ENCODE measurements at regions not wholly inside any gene's neighbourhood (a gene's known extent, or its start where the extent isn't known, plus 50 kb on each side); places are given as distances from the start of the nearest gene placed in this dataset.
A peak's percentile ranks its signal among the peaks of the same experiment; 100 is the strongest.

DNA sequence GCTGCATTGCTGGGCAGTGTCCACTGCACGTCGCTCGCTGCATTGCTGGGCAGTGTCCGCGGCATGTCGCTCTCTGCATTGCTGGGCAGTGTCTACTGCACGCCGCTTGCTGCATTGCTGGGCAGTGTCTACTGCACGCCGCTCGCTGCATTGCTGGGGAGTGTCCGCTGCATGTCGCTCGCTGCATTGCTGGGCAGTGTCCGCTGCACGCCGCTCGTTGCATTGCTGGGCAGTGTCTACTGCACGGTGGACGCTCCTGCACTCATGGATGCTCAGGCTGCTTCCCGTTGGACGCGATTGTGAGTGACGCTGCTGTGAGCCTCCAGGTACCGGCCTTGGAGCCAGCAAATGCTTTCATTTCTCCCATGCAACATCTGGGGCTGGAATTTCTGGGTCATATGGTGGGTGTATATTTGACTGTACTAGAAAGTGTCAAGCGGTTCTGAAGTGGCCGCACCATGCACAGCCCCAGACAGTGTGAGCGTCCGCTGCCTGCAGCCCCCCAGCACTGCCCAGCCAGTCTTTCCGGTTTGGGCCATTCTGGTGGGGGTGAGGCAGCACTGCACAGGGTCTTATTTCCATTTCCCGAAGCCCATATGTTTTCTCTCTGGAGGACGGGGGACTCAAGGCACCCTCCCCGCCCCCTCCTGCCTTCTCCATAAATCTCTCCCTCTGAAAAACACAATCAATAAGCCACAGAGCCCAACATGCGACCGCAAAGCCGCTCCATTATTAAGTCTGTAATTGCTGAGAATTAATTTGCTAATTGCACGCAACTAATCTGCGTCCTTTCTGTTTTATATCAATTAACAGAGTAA, 97.4 kb downstream of the YTHDF1 start:
- H2BK15ac ChIP-seq (ENCODE audit: low read length) = no peak overlapping the region
- H2BK12ac ChIP-seq (ENCODE audit: low read length) = no peak overlapping the region
- H2BK5ac ChIP-seq (ENCODE audit: low read length) = no peak overlapping the region
- WGBS, 2 donors (ENCODE audit: extremely low coverage in 2 of 2, insufficient read length in 2 of 2, insufficient replicate concordance in 1 of 2) = no CpG with 5 or more reads among the region's 38 CpGs
- H3K23ac ChIP-seq (ENCODE audit: low read depth, low read length, poor library complexity) = peak overlapping the region; percentile 70
- no peak overlapping the region for H4K91ac ChIP-seq (ENCODE audit: low read depth, low read length, poor library complexity)
- H3K36me3 ChIP-seq (replicated peaks in 1 of 2; ENCODE audit: control insufficient read depth in 2 of 2, insufficient read depth in 2 of 2, low read length in 2 of 2) = no peaks in the 10 kb centered on the region
- H4K8ac ChIP-seq (ENCODE audit: low read depth, low read length) = no peak overlapping the region
- H3K79me1 ChIP-seq (ENCODE audit: low read depth, low read length) = peaks cover 8% of the 10 kb centered on the region
- H3K27me3 ChIP-seq (ENCODE audit: control insufficient read depth in 3 of 3, insufficient read depth in 3 of 3, low read depth in 1 of 3, low read length in 3 of 3) = peaks cover 0 to 62% (median 24%) of the 10 kb centered on the region in 3 experiments
- H3K4me3 ChIP-seq (ENCODE audit: low read length in 2 of 2) = no peak overlapping the region
- no peak overlapping the region for H3K4me2 ChIP-seq (ENCODE audit: insufficient read depth, low read length, poor library complexity, severe bottlenecking)
- H2AFZ ChIP-seq (ENCODE audit: low read length) = no peak overlapping the region
- DNase-seq (ENCODE audit: low spot score) = no peak
- H3K27ac ChIP-seq (replicated peaks; ENCODE audit: low read length) = no peak overlapping the region
- peak overlapping the region; percentile 53 for H3K18ac ChIP-seq (ENCODE audit: low read length)
- H3K9ac ChIP-seq (ENCODE audit: low read depth, low read length, poor library complexity) = peak overlapping the region; percentile 72
- peak overlapping the region; percentile 67 for H3K14ac ChIP-seq (ENCODE audit: low read length)
- H3K9me3 ChIP-seq (replicated peaks in 1 of 2; ENCODE audit: control insufficient read depth in 2 of 2, insufficient read depth in 1 of 2, low read depth in 1 of 2, low read length in 2 of 2) = peaks cover 0 to 2% of the 10 kb centered on the region in 2 donors
- no peak overlapping the region for H3K4ac ChIP-seq (ENCODE audit: low read length)
- no peak overlapping the region for H2AK5ac ChIP-seq (ENCODE audit: low read depth, low read length)
- H3K4me1 ChIP-seq (ENCODE audit: control insufficient read depth in 2 of 2, insufficient read depth in 1 of 2, low read depth in 1 of 2, low read length in 2 of 2) = no peaks in the 10 kb centered on the region
- H2BK120ac ChIP-seq (ENCODE audit: low read depth, low read length) = no peak overlapping the region

DNA sequence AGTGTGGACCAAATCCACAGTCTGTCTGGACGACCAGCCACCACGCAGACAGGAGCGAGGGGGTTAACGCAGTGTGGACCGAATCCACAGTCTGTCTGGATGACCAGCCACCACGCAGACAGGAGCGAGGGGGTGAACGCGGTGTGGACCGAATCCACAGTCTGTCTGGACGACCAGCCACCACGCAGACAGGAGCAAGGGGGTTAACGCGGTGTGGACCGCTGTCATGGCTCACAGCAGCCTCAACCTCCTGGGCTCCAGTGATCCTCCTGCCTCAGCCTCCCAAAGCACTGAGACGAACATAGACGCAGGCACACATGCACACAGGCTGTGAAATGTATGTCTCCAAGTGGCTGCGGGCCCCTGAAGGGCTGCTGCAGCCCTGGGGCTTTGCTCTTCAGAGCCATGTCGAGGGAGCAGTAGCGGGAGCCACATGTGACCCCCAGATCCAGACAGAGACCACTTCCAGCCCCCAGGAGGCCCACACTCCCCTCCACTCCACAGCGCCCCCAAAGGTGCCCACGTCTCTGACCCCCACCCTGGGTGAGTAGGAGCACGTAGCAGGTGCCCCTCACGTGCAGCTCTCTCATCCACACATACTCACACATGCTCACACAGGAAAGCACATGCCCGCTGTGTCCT, 98.1 kb downstream of the YTHDF1 start:
- H4K8ac ChIP-seq (ENCODE audit: low read depth, low read length) = no peak overlapping the region
- no peak for DNase-seq (ENCODE audit: low spot score)
- peak overlapping the region; percentile 53 for H3K18ac ChIP-seq (ENCODE audit: low read length)
- H2BK15ac ChIP-seq (ENCODE audit: low read length) = no peak overlapping the region
- peak overlapping the region; percentile 5 for H2BK5ac ChIP-seq (ENCODE audit: low read length)
- H3K27ac ChIP-seq (replicated peaks; ENCODE audit: low read length) = no peak overlapping the region
- H3K14ac ChIP-seq (ENCODE audit: low read length) = peak overlapping the region; percentile 67
- no peak overlapping the region for H2BK120ac ChIP-seq (ENCODE audit: low read depth, low read length)
- no peaks in the 10 kb centered on the region for H3K4me1 ChIP-seq (ENCODE audit: control insufficient read depth in 2 of 2, insufficient read depth in 1 of 2, low read depth in 1 of 2, low read length in 2 of 2)
- no peak overlapping the region for H3K4me3 ChIP-seq (ENCODE audit: low read length in 2 of 2)
- H3K23ac ChIP-seq (ENCODE audit: low read depth, low read length, poor library complexity) = peak overlapping the region; percentile 95
- no peak overlapping the region for H4K91ac ChIP-seq (ENCODE audit: low read depth, low read length, poor library complexity)
- H2AK5ac ChIP-seq (ENCODE audit: low read depth, low read length) = no peak overlapping the region
- peaks cover 0 to 4% of the 10 kb centered on the region in 2 donors for H3K9me3 ChIP-seq (replicated peaks in 1 of 2; ENCODE audit: control insufficient read depth in 2 of 2, insufficient read depth in 1 of 2, low read depth in 1 of 2, low read length in 2 of 2)
- no peak overlapping the region for H3K4ac ChIP-seq (ENCODE audit: low read length)
- no peak overlapping the region for H2BK12ac ChIP-seq (ENCODE audit: low read length)
- H3K79me1 ChIP-seq (ENCODE audit: low read depth, low read length) = peaks cover 8% of the 10 kb centered on the region
- no peak overlapping the region for H3K4me2 ChIP-seq (ENCODE audit: insufficient read depth, low read length, poor library complexity, severe bottlenecking)
- no peak overlapping the region for H2AFZ ChIP-seq (ENCODE audit: low read length)
- no peaks in the 10 kb centered on the region for H3K36me3 ChIP-seq (replicated peaks in 1 of 2; ENCODE audit: control insufficient read depth in 2 of 2, insufficient read depth in 2 of 2, low read length in 2 of 2)
- H3K9ac ChIP-seq (ENCODE audit: low read depth, low read length, poor library complexity) = peak overlapping the region; percentile 72
- H3K27me3 ChIP-seq (ENCODE audit: control insufficient read depth in 3 of 3, insufficient read depth in 3 of 3, low read depth in 1 of 3, low read length in 3 of 3) = peaks cover 0 to 63% (median 24%) of the 10 kb centered on the region in 3 experiments
- WGBS, 2 donors (ENCODE audit: extremely low coverage in 2 of 2, insufficient read length in 2 of 2, insufficient replicate concordance in 1 of 2) = no CpG with 5 or more reads among the region's 25 CpGs

DNA sequence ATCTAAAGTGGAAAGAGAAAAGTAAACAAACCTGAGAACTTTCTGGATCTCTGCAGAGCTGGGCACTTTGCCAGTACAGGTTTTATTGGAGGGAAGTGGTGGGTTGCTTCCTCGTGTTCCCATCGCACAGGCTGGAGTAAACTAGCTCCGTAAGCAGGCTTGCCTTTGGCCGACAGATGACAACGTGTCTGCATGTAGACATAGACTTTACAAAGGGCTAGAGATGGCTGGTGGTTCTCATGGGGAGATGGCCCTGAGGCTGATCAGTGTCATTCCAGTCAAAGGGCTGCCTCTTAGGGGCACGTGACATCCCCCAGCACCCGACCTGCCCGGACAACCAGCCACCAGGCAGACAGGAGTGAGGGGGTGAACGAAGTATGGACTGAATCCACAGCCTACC, 98.8 kb downstream of the YTHDF1 start:
- Histone ChIP-seq H3K36me3 (replicated peaks in 1 of 2; ENCODE audit: control insufficient read depth in 2 of 2, insufficient read depth in 2 of 2, low read length in 2 of 2) (no peaks in the 10 kb centered on the region), H2AK5ac (ENCODE audit: low read depth, low read length) (no peak overlapping the region), H2BK15ac (ENCODE audit: low read length) (no peak overlapping the region), H3K18ac (ENCODE audit: low read length) (peak overlapping the region; percentile 64), H4K8ac (ENCODE audit: low read depth, low read length) (no peak overlapping the region), H2BK120ac (ENCODE audit: low read depth, low read length) (no peak overlapping the region), H3K4me3 (ENCODE audit: low read length in 2 of 2) (no peak overlapping the region), H3K9me3 (replicated peaks in 1 of 2; ENCODE audit: control insufficient read depth in 2 of 2, insufficient read depth in 1 of 2, low read depth in 1 of 2, low read length in 2 of 2) (peaks cover 0 to 4% of the 10 kb centered on the region in 2 donors), H2AFZ (ENCODE audit: low read length) (no peak overlapping the region), H3K14ac (ENCODE audit: low read length) (no peak overlapping the region), H3K9ac (ENCODE audit: low read depth, low read length, poor library complexity) (no peak overlapping the region), H3K79me1 (ENCODE audit: low read depth, low read length) (peaks cover 8% of the 10 kb centered on the region), H4K91ac (ENCODE audit: low read depth, low read length, poor library complexity) (no peak overlapping the region), H2BK5ac (ENCODE audit: low read length) (peak overlapping the region; percentile 5), H3K4me2 (ENCODE audit: insufficient read depth, low read length, poor library complexity, severe bottlenecking) (no peak overlapping the region), H3K27ac (replicated peaks; ENCODE audit: low read length) (no peak overlapping the region), H3K23ac (ENCODE audit: low read depth, low read length, poor library complexity) (peak overlapping the region; percentile 95), H3K4ac (ENCODE audit: low read length) (no peak overlapping the region), H3K27me3 (ENCODE audit: control insufficient read depth in 3 of 3, insufficient read depth in 3 of 3, low read depth in 1 of 3, low read length in 3 of 3) (peaks cover 0 to 65% (median 22%) of the 10 kb centered on the region in 3 experiments), H3K4me1 (ENCODE audit: control insufficient read depth in 2 of 2, insufficient read depth in 1 of 2, low read depth in 1 of 2, low read length in 2 of 2) (no peaks in the 10 kb centered on the region), H2BK12ac (ENCODE audit: low read length) (no peak overlapping the region)
- WGBS, 2 donors (ENCODE audit: extremely low coverage in 2 of 2, insufficient read length in 2 of 2, insufficient replicate concordance in 1 of 2) = no CpG with 5 or more reads among the region's 9 CpGs
- DNase-seq (ENCODE audit: low spot score) = no peak

DNA sequence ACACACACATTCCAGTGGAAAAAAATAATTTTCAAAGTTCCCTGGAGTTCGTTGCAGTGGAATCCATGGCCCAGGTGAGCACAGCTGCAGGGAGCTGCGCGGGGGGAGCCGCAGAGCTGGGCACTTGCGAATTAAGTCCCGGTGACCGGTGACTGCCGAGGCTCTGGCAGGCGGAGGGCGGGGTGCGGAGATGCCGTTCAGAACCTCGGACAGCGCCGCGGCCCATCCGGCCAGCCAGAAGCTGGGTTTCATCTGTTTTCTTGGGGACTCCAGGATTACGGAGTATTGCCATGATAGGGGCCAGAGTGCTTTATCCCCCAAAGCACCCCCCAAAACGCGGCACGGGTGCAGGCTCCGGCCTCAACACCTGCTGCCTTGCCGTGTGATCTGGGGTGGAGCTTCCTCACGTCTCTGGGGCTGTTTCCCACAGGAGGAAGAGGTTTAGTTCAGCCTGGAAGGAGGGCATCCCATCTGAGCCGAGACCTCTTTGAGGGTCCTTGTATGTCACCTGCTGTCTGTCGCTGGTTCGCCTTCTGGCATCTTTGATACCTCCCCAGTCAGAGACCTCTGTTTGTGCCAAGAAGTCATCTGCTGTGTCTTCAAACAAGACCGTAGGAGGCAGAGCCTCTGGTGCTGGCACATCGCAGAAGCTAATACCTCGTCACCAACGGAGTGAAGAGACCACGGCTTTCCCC, 99.4 kb downstream of the YTHDF1 start:
- no peak overlapping the region for H2BK15ac ChIP-seq (ENCODE audit: low read length)
- peak overlapping the region; percentile 73 for H3K23ac ChIP-seq (ENCODE audit: low read depth, low read length, poor library complexity)
- DNase-seq (ENCODE audit: low spot score) = peak; percentile 65
- H3K4me1 ChIP-seq (ENCODE audit: control insufficient read depth in 2 of 2, insufficient read depth in 1 of 2, low read depth in 1 of 2, low read length in 2 of 2) = no peaks in the 10 kb centered on the region
- H3K27ac ChIP-seq (replicated peaks; ENCODE audit: low read length) = no peak overlapping the region
- no peak overlapping the region for H3K4me3 ChIP-seq (ENCODE audit: low read length in 2 of 2)
- no peak overlapping the region for H4K91ac ChIP-seq (ENCODE audit: low read depth, low read length, poor library complexity)
- no peak overlapping the region for H3K4me2 ChIP-seq (ENCODE audit: insufficient read depth, low read length, poor library complexity, severe bottlenecking)
- H2BK120ac ChIP-seq (ENCODE audit: low read depth, low read length) = no peak overlapping the region
- H3K14ac ChIP-seq (ENCODE audit: low read length) = no peak overlapping the region
- no CpG with 5 or more reads among the region's 32 CpGs for WGBS, 2 donors (ENCODE audit: extremely low coverage in 2 of 2, insufficient read length in 2 of 2, insufficient replicate concordance in 1 of 2)
- H3K79me1 ChIP-seq (ENCODE audit: low read depth, low read length) = peaks cover 8% of the 10 kb centered on the region
- no peak overlapping the region for H2BK12ac ChIP-seq (ENCODE audit: low read length)
- H3K36me3 ChIP-seq (replicated peaks in 1 of 2; ENCODE audit: control insufficient read depth in 2 of 2, insufficient read depth in 2 of 2, low read length in 2 of 2) = no peaks in the 10 kb centered on the region
- H4K8ac ChIP-seq (ENCODE audit: low read depth, low read length) = no peak overlapping the region
- H3K27me3 ChIP-seq (ENCODE audit: control insufficient read depth in 3 of 3, insufficient read depth in 3 of 3, low read depth in 1 of 3, low read length in 3 of 3) = peaks cover 0 to 64% (median 21%) of the 10 kb centered on the region in 3 experiments
- no peak overlapping the region for H3K18ac ChIP-seq (ENCODE audit: low read length)
- peak overlapping the region; percentile 5 for H2BK5ac ChIP-seq (ENCODE audit: low read length)
- H2AK5ac ChIP-seq (ENCODE audit: low read depth, low read length) = no peak overlapping the region
- H2AFZ ChIP-seq (ENCODE audit: low read length) = no peak overlapping the region
- H3K9ac ChIP-seq (ENCODE audit: low read depth, low read length, poor library complexity) = no peak overlapping the region
- H3K9me3 ChIP-seq (replicated peaks in 1 of 2; ENCODE audit: control insufficient read depth in 2 of 2, insufficient read depth in 1 of 2, low read depth in 1 of 2, low read length in 2 of 2) = peaks cover 0 to 4% of the 10 kb centered on the region in 2 donors
- no peak overlapping the region for H3K4ac ChIP-seq (ENCODE audit: low read length)

Measured in neuronal stem cell (in vitro differentiated cells).